Peyer's patch (tissue), 4 donors: ENCODE measurements at regions not wholly inside any gene's neighbourhood (a gene's known extent, or its start where the extent isn't known, plus 50 kb on each side); places are given as distances from the start of the nearest gene placed in this dataset.
A peak's percentile ranks its signal among the peaks of the same experiment; 100 is the strongest.

Experiments
- DNase-seq, 3 donors: peaks; one replicate each; pipeline ENCODE4 v3.0.0-alpha.2; 2017 to 2019
- H3K27ac ChIP-seq, 4 donors: fragments of 200-600 bp; sonication (generic); one replicate each; pipeline ENCODE4 v1.5.1; 2016 to 2019
- H3K27me3 ChIP-seq, 2 donors: fragments of 200-600 bp; sonication (generic); one replicate each; pipeline ENCODE4 v1.5.1; 2019
- H3K36me3 ChIP-seq, 3 donors: fragments of 200-600 bp; sonication (generic); one replicate each; pipeline ENCODE4 v1.5.1; 2016 to 2019
- H3K4me1 ChIP-seq, 4 donors: fragments of 200-600 bp; sonication (generic); one replicate each; pipeline ENCODE4 v1.5.1; 2016 to 2019
- H3K4me3 ChIP-seq, 4 donors: fragments of 200-600 bp; sonication (generic); 1 replicate in 3 of 4; 2 replicates in 1 of 4; pipeline ENCODE4 v1.5.1; 2016 to 2019; ENCODE audit warnings: mild to moderate bottlenecking in 1 of 4
- H3K9me3 ChIP-seq, 4 donors: fragments of 200-600 bp; sonication (generic); one replicate each; pipeline ENCODE4 v1.5.1; 2016 to 2019; ENCODE audit warnings: mild to moderate bottlenecking in 1 of 4
- CTCF ChIP-seq, 6 experiments: fragments of 450-650 bp in 4 of 6; fragments of 200-600 bp in 2 of 6; sonication (generic) in 1 of 6; IDR thresholded peaks; one replicate each; pipeline ENCODE4 v1.5.1; 2017 to 2019; ENCODE audit warnings: antibody characterized with exemption in 6 of 6, mild to moderate bottlenecking in 3 of 6, moderate library complexity in 1 of 6
- POLR2A ChIP-seq, 2 donors: fragments of 450-650 bp; IDR thresholded peaks; one replicate each; pipeline ENCODE4 v1.5.1; 2017; ENCODE audit warnings: antibody characterized with exemption in 2 of 2, mild to moderate bottlenecking in 2 of 2, moderate library complexity in 2 of 2

- no peak for DNase-seq
- no peak for TF ChIP-seq POLR2A (IDR thresholded peaks at IDR 0.05)
- TF ChIP-seq CTCF (IDR thresholded peaks at IDR 0.05), result no peak
- H3K27ac ChIP-seq, result no peak overlapping the region
- no peak overlapping the region for H3K4me3 ChIP-seq
- no peaks in the 10 kb centered on the region for H3K36me3 ChIP-seq
- no peaks in the 10 kb centered on the region for H3K4me1 ChIP-seq
- no peaks in the 10 kb centered on the region for H3K9me3 ChIP-seq
- no peaks in the 10 kb centered on the region for H3K27me3 ChIP-seq
These were observed 469.4 kb downstream of the PREX1 start for GRCh38 chr20:48358176-48359054.

DNA sequence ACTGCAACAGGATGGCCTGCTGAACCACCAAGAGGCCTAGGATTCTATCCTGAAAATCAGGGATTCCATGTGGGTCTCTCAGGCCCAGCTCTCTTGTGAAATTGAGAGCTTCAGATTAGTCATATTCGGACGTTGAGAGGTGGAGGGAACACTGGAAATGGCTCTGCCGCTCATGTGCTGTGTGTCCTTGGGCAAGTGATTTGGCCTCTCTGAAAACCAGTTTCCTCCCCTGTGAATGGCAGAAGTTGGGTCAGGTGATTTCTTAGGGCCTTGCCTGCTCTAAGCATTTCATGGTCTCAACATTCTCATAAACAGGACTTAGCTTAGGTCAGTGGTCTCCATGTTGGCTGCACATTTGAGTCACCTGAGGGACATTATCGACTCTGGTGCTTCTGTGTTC, 470.1 kb downstream of the PREX1 start:
- H3K4me3 ChIP-seq, result no peak overlapping the region
- no peak for DNase-seq
- H3K27me3 ChIP-seq, result no peaks in the 10 kb centered on the region
- no peak overlapping the region for H3K27ac ChIP-seq
- no peaks in the 10 kb centered on the region for H3K4me1 ChIP-seq
- no peak for TF ChIP-seq POLR2A (IDR thresholded peaks at IDR 0.05)
- TF ChIP-seq CTCF (IDR thresholded peaks at IDR 0.05), result no peak
- no peaks in the 10 kb centered on the region for H3K36me3 ChIP-seq
- H3K9me3 ChIP-seq, result no peaks in the 10 kb centered on the region

- H3K36me3 ChIP-seq, result no peaks in the 10 kb centered on the region
- H3K9me3 ChIP-seq, result no peaks in the 10 kb centered on the region
- DNase-seq, result no peak
- no peak overlapping the region for H3K4me3 ChIP-seq
- no peak overlapping the region for H3K27ac ChIP-seq
- no peak for TF ChIP-seq CTCF (IDR thresholded peaks at IDR 0.05)
- no peak for TF ChIP-seq POLR2A (IDR thresholded peaks at IDR 0.05)
- H3K4me1 ChIP-seq, result no peaks in the 10 kb centered on the region
- H3K27me3 ChIP-seq, result no peaks in the 10 kb centered on the region
These were observed 472.9 kb downstream of the PREX1 start for GRCh38 chr20:48354903-48355302.

GRCh38 chr20:48354320-48354876, 473.4 kb downstream of the PREX1 start:
- TF ChIP-seq CTCF (IDR thresholded peaks at IDR 0.05) (peak in 1 of 6 experiments; percentile 5), POLR2A (IDR thresholded peaks at IDR 0.05) (no peak)
- H3K4me3 ChIP-seq, result no peak overlapping the region
- no peaks in the 10 kb centered on the region for H3K27me3 ChIP-seq
- no peaks in the 10 kb centered on the region for H3K36me3 ChIP-seq
- no peak overlapping the region for H3K27ac ChIP-seq
- no peak for DNase-seq
- no peaks in the 10 kb centered on the region for H3K9me3 ChIP-seq
- no peaks in the 10 kb centered on the region for H3K4me1 ChIP-seq

DNA sequence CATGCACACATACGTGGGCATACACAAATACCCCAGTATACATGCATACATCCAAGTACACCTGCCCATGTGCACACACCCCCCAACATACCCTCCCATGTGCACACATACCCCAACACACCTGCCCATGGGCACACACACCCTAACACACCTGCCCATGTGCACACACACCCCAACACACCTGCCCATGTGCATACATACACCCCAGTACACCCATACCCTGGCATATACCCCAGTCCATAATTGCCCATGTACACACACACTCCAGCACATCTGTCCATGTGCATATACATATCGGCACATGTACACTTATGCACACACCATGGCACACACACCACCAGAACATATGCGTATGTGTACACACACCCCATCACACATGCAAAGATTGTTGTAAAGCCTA, 475.2 kb downstream of the PREX1 start:
- Histone ChIP-seq H3K9me3 (no peaks in the 10 kb centered on the region), H3K27me3 (no peaks in the 10 kb centered on the region), H3K4me3 (no peak overlapping the region), H3K36me3 (no peaks in the 10 kb centered on the region), H3K27ac (no peak overlapping the region), H3K4me1 (no peaks in the 10 kb centered on the region)
- no peak for DNase-seq
- TF ChIP-seq POLR2A (IDR thresholded peaks at IDR 0.05) (no peak), CTCF (IDR thresholded peaks at IDR 0.05) (no peak)
